Gastrocnemius medialis (tissue), 4 donors: ENCODE measurements at regions not wholly inside any gene's neighbourhood (a gene's known extent, or its start where the extent isn't known, plus 50 kb on each side); places are given as distances from the start of the nearest gene placed in this dataset.

Experiments used
- ATAC-seq, 2 donors: fragments of 150-250 bp; one replicate each; pipeline ENCODE4 v1.9.1; 2016
- DNase-seq, 2 donors: peaks; one replicate each; pipeline ENCODE4 v3.0.0-alpha.2; 2019
- H3K27ac ChIP-seq, 4 donors: fragments of 200-600 bp; sonication (generic); 1 replicate in 1 of 4; 2 replicates in 3 of 4; pipeline ENCODE4 v1.5.1; 2016 to 2018; ENCODE audit warnings: mild to moderate bottlenecking in 2 of 4, moderate library complexity in 1 of 4
- H3K27me3 ChIP-seq, 3 donors: fragments of 200-600 bp; sonication (generic) in 2 of 3; 1 replicate in 1 of 3; 2 replicates in 2 of 3; pipeline versions ENCODE4 v1.5.1 to v1.6.0; 2016 to 2019; ENCODE audit warnings: mild to moderate bottlenecking in 1 of 3, moderate library complexity in 1 of 3
- H3K36me3 ChIP-seq, 2 donors: fragments of 200-600 bp; sonication (generic) in 1 of 2; one replicate each; pipeline ENCODE4 v1.5.1; 2017 to 2018
- H3K4me1 ChIP-seq, 2 donors: fragments of 200-600 bp; sonication (generic) in 1 of 2; one replicate each; pipeline ENCODE4 v1.5.1; 2016 to 2017; ENCODE audit warnings: mild to moderate bottlenecking in 2 of 2
- H3K4me3 ChIP-seq, 4 donors: fragments of 200-600 bp; sonication (generic) in 3 of 4; 1 replicate in 1 of 4; 2 replicates in 3 of 4; pipeline ENCODE4 v1.5.1; 2016 to 2019; ENCODE audit warnings: mild to moderate bottlenecking in 2 of 4
- H3K9me3 ChIP-seq, 3 donors: fragments of 200-600 bp; sonication (generic) in 2 of 3; 1 replicate in 1 of 3; 2 replicates in 2 of 3; pipeline ENCODE4 v1.5.1; 2016 to 2019
- POLR2A ChIP-seq, 2 donors: fragments of 450-650 bp; IDR thresholded peaks; one replicate each; pipeline ENCODE4 v1.6.1; 2017; ENCODE audit warnings: antibody characterized with exemption in 2 of 2, mild to moderate bottlenecking in 2 of 2, moderate library complexity in 2 of 2
- in situ Hi-C, 4 donors: fragments of 200-750 bp; cut with MboI; loops; one replicate each; pipeline versions ENCODE4 v1.15.0 to v1.8.0; 2017; ENCODE audit warnings: low sequenced_read_pairs in 4 of 4
- intact Hi-C: fragments of 100-400 bp; cut with DNase I; formaldehyde crosslinking; loops from one replicate; pipeline ENCODE4 v1.15.1; 2023; ENCODE audit warnings: low total_unique reads
- TF ChIP-seq, protein P1 (sequence below), 5 experiments: fragments of 450-650 bp in 3 of 5; fragments of 200-600 bp in 2 of 5; sonication (generic) in 2 of 5; IDR thresholded peaks in 4 of 5; conservative IDR thresholded peaks in 1 of 5; 1 replicate in 4 of 5; 2 replicates in 1 of 5; pipeline ENCODE4 v1.5.1; 2016 to 2019; ENCODE audit warnings: antibody characterized with exemption in 5 of 5, mild to moderate bottlenecking in 3 of 5, moderate library complexity in 3 of 5

DNA sequence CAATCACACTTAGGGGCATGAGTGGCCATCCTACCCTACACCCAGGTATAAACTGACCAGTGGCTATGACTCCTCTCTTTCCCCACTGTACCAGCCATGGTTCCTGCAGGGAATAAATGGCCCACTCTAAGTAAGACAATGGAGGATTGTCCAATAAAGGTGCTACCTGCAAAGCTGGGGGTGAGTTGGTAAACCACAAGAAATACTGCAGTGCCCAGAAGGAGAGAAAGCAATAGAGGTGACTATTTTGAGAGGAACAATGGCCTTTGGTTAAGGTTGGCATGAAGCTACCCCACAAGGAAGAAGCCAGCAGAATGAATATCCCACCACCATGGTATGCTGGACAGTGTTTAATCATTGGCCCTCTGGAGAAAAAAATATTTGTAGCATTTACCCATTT lies 233.3 kb upstream of the ECI2 start:
- in situ Hi-C loops, result no loop called here
- no peak for ATAC-seq
- Histone ChIP-seq H3K27ac (peak overlapping the region; percentile 82 to 87 (median 85)), H3K9me3 (no peaks in the 10 kb centered on the region), H3K4me1 (peaks cover 28 to 40% of the 10 kb centered on the region in 2 donors), H3K36me3 (no peaks in the 10 kb centered on the region), H3K4me3 (no peak overlapping the region), H3K27me3 (no peaks in the 10 kb centered on the region)
- no peak for DNase-seq
- TF ChIP-seq, protein P1, sequence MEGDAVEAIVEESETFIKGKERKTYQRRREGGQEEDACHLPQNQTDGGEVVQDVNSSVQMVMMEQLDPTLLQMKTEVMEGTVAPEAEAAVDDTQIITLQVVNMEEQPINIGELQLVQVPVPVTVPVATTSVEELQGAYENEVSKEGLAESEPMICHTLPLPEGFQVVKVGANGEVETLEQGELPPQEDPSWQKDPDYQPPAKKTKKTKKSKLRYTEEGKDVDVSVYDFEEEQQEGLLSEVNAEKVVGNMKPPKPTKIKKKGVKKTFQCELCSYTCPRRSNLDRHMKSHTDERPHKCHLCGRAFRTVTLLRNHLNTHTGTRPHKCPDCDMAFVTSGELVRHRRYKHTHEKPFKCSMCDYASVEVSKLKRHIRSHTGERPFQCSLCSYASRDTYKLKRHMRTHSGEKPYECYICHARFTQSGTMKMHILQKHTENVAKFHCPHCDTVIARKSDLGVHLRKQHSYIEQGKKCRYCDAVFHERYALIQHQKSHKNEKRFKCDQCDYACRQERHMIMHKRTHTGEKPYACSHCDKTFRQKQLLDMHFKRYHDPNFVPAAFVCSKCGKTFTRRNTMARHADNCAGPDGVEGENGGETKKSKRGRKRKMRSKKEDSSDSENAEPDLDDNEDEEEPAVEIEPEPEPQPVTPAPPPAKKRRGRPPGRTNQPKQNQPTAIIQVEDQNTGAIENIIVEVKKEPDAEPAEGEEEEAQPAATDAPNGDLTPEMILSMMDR (IDR thresholded peaks at IDR 0.05 in 4 of 5, conservative IDR thresholded peaks at IDR 0.05 in 1 of 5), result no peak
- TF ChIP-seq POLR2A (IDR thresholded peaks at IDR 0.05), result no peak
- intact Hi-C loops, result loop anchor here (1.0 kb wide), 1 partner anchor 8 kb away; no protein-coding TSS in a partner anchor

DNA sequence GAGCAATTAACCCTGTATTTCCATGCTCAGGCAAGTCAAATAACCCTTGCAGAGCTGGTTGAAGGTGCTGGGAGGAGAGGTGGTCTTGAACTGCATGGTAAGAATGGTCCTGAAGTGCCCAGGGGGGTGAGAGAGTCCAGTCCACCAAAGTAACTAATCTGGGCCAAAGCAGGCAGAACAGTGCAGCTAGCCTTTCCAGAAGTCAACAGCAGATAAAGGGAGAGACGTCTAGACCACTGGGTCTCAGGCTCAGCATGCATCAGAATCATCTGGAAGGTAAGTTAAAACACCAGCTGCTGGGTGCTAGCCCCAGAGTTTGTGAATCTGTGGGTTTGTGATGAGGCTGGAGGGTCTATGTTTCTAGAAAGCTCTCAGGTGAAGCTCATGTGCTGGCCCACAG lies 232.3 kb upstream of the ECI2 start:
- intact Hi-C loops, result no loop called here
- in situ Hi-C loops, result no loop called here
- Histone ChIP-seq H3K4me1 (peaks cover 28 to 40% of the 10 kb centered on the region in 2 donors), H3K27ac (no peak overlapping the region), H3K27me3 (no peaks in the 10 kb centered on the region), H3K36me3 (no peaks in the 10 kb centered on the region), H3K9me3 (no peaks in the 10 kb centered on the region), H3K4me3 (no peak overlapping the region)
- no peak for DNase-seq
- ATAC-seq, result no peak
- no peak for TF ChIP-seq POLR2A (IDR thresholded peaks at IDR 0.05)
- TF ChIP-seq, protein P1 (IDR thresholded peaks at IDR 0.05 in 4 of 5, conservative IDR thresholded peaks at IDR 0.05 in 1 of 5), result no peak

DNA sequence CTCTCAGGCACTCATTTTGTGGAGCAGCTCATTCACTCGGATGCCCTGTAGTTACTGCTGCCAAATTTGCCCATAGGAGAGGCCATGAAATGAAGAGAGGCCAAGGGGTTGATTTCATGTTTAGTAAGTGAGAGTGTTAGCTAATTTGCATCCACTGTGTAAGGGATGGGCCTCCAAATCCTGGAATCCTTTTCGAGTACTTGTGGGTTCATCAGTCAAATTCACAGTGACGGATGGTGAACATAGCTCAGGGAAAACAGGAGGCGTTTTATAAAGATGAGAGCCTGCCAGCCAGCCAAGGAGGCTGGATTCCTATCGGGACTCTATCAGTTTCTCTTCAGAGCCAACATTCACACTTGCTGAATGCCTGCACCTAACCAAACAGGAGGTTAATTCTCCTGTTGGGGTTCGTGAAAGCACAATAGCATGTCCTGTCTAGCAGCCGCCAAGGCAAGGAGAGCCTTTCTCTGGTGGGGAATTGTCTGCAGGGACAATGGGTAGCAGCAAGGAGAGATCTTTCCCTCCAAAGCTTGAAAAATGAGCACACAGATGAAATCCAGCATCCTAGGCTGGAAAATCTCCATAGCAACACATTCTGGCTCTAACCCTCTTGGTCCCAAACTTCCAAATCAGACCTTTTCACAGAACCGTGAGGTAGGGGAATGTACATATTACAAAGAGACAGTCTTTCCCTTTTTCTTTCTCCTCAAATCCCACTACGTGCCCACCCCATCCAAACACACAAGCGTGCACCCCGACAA lies 231.4 kb upstream of the ECI2 start:
- intact Hi-C loops, result no loop called here
- DNase-seq (no peak), ATAC-seq (no peak)
- in situ Hi-C loops, result no loop called here
- Histone ChIP-seq H3K4me3 (no peak overlapping the region), H3K4me1 (peaks cover 24 to 33% of the 10 kb centered on the region in 2 donors), H3K27ac (no peak overlapping the region), H3K27me3 (no peaks in the 10 kb centered on the region), H3K36me3 (no peaks in the 10 kb centered on the region), H3K9me3 (no peaks in the 10 kb centered on the region)
- no peak for TF ChIP-seq POLR2A (IDR thresholded peaks at IDR 0.05)

DNA sequence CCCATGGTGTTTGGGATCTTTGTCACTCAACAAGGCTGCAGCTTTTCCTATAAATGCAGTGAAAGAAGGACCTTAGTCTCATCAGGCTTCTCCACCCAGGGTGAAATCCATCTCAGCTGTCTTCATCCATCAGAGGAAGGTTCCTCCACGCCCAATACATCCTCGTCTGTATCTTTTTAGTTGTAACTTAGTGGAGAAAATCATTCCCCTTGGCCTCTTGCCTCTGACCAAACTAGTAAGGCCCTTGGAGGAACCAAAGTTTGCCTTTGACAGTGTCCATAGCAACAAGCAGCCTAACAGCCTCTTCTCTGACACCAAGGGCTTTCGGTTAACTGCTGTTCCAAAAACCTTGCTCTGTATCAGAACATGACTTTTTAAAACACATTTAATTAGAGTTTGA lies 230.3 kb upstream of the ECI2 start:
- Histone ChIP-seq H3K4me1 (peaks cover 14 to 22% of the 10 kb centered on the region in 2 donors), H3K9me3 (no peaks in the 10 kb centered on the region), H3K36me3 (no peaks in the 10 kb centered on the region), H3K27me3 (no peaks in the 10 kb centered on the region), H3K4me3 (no peak overlapping the region), H3K27ac (no peak overlapping the region)
- DNase-seq (no peak), ATAC-seq (no peak)
- TF ChIP-seq POLR2A (IDR thresholded peaks at IDR 0.05), result no peak
- TF ChIP-seq, protein P1 (IDR thresholded peaks at IDR 0.05 in 4 of 5, conservative IDR thresholded peaks at IDR 0.05 in 1 of 5), result no peak
- intact Hi-C loops (no loop called here), in situ Hi-C loops (no loop called here)

DNA sequence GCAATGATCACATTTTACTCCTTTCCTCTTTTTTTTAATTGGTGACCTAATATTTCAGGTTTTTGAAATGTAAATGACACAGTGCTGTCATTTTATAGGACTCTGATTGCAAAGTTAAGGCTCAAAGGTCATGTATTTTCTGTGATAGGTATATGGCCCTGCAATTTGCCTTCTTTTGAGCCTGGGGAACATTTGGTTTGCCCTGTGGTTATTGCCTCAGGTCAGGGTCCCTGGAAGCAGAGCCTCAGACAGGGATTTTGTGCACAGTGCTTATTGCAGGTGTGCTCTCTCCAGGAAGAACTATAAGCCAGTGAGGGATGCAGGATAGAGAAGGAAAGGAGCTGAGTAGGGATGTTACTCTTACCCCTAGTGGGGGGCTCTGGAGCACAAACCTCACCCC lies 229.3 kb upstream of the ECI2 start:
- ATAC-seq (no peak), DNase-seq (no peak)
- H3K4me1 ChIP-seq, result peaks cover 10 to 16% of the 10 kb centered on the region in 2 donors
- no peaks in the 10 kb centered on the region for H3K27me3 ChIP-seq
- TF ChIP-seq, protein P1 (IDR thresholded peaks at IDR 0.05 in 4 of 5, conservative IDR thresholded peaks at IDR 0.05 in 1 of 5), result no peak
- TF ChIP-seq POLR2A (IDR thresholded peaks at IDR 0.05), result no peak
- intact Hi-C loops (no loop called here), in situ Hi-C loops (no loop called here)
- H3K27ac ChIP-seq, result no peak overlapping the region
- H3K36me3 ChIP-seq, result no peaks in the 10 kb centered on the region
- H3K4me3 ChIP-seq, result no peak overlapping the region
- H3K9me3 ChIP-seq, result no peaks in the 10 kb centered on the region
